ENCODE measurements at regions not wholly inside any gene's neighbourhood (a gene's known extent, or its start where the extent isn't known, plus 50 kb on each side); places are given as distances from the start of the nearest gene placed in this dataset.

GRCh38 chr4:128345650-128346049 lies 58.0 kb upstream of the PGRMC2 start:
- H3K27ac Mint-ChIP-seq: no peak overlapping the region
- no peaks in the 10 kb centered on the region for H3K36me3 Mint-ChIP-seq (ENCODE audit: low read depth)
- H3K4me3 Mint-ChIP-seq: no peak overlapping the region
- no peaks in the 10 kb centered on the region for H3K27me3 Mint-ChIP-seq
- no peaks in the 10 kb centered on the region for H3K9me3 Mint-ChIP-seq
- H3K4me1 Mint-ChIP-seq: no peaks in the 10 kb centered on the region
- no peak for ATAC-seq (replicated peaks)

GRCh38 chr4:128342762-128343161 lies 55.1 kb upstream of the PGRMC2 start:
- Mint-ChIP-seq H3K36me3 (ENCODE audit: low read depth) (no peaks in the 10 kb centered on the region), H3K27me3 (no peaks in the 10 kb centered on the region), H3K4me3 (no peak overlapping the region), H3K9me3 (peaks cover 3% of the 10 kb centered on the region), H3K27ac (no peak overlapping the region), H3K4me1 (no peaks in the 10 kb centered on the region)
- ATAC-seq (replicated peaks): peak; percentile 35

GRCh38 chr4:128341634-128342033 lies 54.0 kb upstream of the PGRMC2 start:
- no peak overlapping the region for H3K4me3 Mint-ChIP-seq
- H3K36me3 Mint-ChIP-seq (ENCODE audit: low read depth): no peaks in the 10 kb centered on the region
- no peaks in the 10 kb centered on the region for H3K4me1 Mint-ChIP-seq
- H3K9me3 Mint-ChIP-seq: peaks cover 3% of the 10 kb centered on the region
- H3K27ac Mint-ChIP-seq: no peak overlapping the region
- H3K27me3 Mint-ChIP-seq: no peaks in the 10 kb centered on the region
- no peak for ATAC-seq (replicated peaks)

- no peak overlapping the region for H3K4me3 Mint-ChIP-seq
Measured at GRCh38 chr4:128338634-128339355, 51.2 kb upstream of the PGRMC2 start.

GRCh38 chr4:128337863-128338262 lies 50.2 kb upstream of the PGRMC2 start:
- Mint-ChIP-seq H3K27me3 (no peaks in the 10 kb centered on the region), H3K9me3 (peaks cover 3% of the 10 kb centered on the region), H3K4me1 (no peaks in the 10 kb centered on the region), H3K4me3 (no peak overlapping the region), H3K27ac (no peak overlapping the region), H3K36me3 (ENCODE audit: low read depth) (no peaks in the 10 kb centered on the region)
- no peak for ATAC-seq (replicated peaks)

More at GRCh38 chr4:128338634-128339355, 51.2 kb upstream of the PGRMC2 start:
- ATAC-seq (replicated peaks): no peak
- no peak overlapping the region for H3K27ac Mint-ChIP-seq
- peaks cover 3% of the 10 kb centered on the region for H3K9me3 Mint-ChIP-seq
- H3K27me3 Mint-ChIP-seq: no peaks in the 10 kb centered on the region
- H3K36me3 Mint-ChIP-seq (ENCODE audit: low read depth): no peaks in the 10 kb centered on the region
- H3K4me1 Mint-ChIP-seq: no peaks in the 10 kb centered on the region
